IMR-90 (cell line): ENCODE measurements at regions not wholly inside any gene's neighbourhood (a gene's known extent, or its start where the extent isn't known, plus 50 kb on each side); places are given as distances from the start of the nearest gene placed in this dataset.

Source experiments
- ATAC-seq: fragments of 200-7000 bp; cut with Tn5 transposase; 2 replicates; pipeline ENCODE4 v1.9.1; 2020; ENCODE audit warnings: low read depth, mild to moderate bottlenecking, moderate library complexity
- BruUV-seq: library from RNA; stranded (reverse); fragments of 400-500 nt; replicated peaks from 2 replicates; lab custom pipeline; 2021; lab: Mats Ljungman, UMichigan
- CTCF ChIA-PET: fragments of 300-600 bp; formaldehyde crosslinking; extraction: SDS; loops from one replicate; lab custom pipeline; 2021; ENCODE audit warnings: antibody characterized with exemption; lab: Yijun Ruan, JAX
- POLR2A ChIA-PET: fragments of 300-600 bp; sonication (Branson Sonifier 250); formaldehyde crosslinking; loops from one replicate; lab custom pipeline; 2022; ENCODE audit warnings: antibody characterized with exemption; ENCODE audit not compliant: unreplicated experiment; lab: Charles Lee
- DNase-seq: peaks from one replicate; pipeline ENCODE4 v3.0.0; 2013
- H2AFZ ChIP-seq: replicated peaks from 2 replicates; pipeline ENCODE3; 2013; ENCODE audit warnings: low read length, mild to moderate bottlenecking; ENCODE audit not compliant: poor library complexity
- H2AK5ac ChIP-seq: 2 replicates; pipeline ENCODE4 v1.6.1; 2013; ENCODE audit warnings: low read depth, low read length, inconsistent platforms
- H2AK9ac ChIP-seq: replicated peaks from 2 replicates; pipeline ENCODE3; 2013; ENCODE audit warnings: mild to moderate bottlenecking, low read depth, low read length, moderate library complexity; ENCODE audit not compliant: poor library complexity
- H2BK120ac ChIP-seq: 2 replicates; pipeline ENCODE4 v1.6.1; 2013; ENCODE audit warnings: low read depth, low read length, inconsistent platforms
- H2BK15ac ChIP-seq: 3 replicates; pipeline ENCODE4 v1.6.1; 2013; ENCODE audit warnings: low read depth, low read length, inconsistent platforms
- H2BK20ac ChIP-seq: 2 replicates; pipeline ENCODE4 v1.6.1; 2013; ENCODE audit warnings: low read depth, mild to moderate bottlenecking, inconsistent platforms, low read length, moderate library complexity
- H2BK5ac ChIP-seq: 2 replicates; pipeline ENCODE4 v1.6.1; 2013; ENCODE audit warnings: mild to moderate bottlenecking, low read depth, low read length, inconsistent platforms; ENCODE audit not compliant: poor library complexity, severe bottlenecking
- H3K14ac ChIP-seq: replicated peaks from 2 replicates; pipeline ENCODE4 v1.6.1; 2013; ENCODE audit warnings: low read depth, low read length, inconsistent platforms
- H3K18ac ChIP-seq: 2 replicates; pipeline ENCODE4 v1.6.1; 2013; ENCODE audit warnings: low read depth, low read length, control low read depth
- H3K23ac ChIP-seq: 2 replicates; pipeline ENCODE4 v1.6.1; 2013; ENCODE audit warnings: low read depth, low read length, inconsistent platforms
- H3K27ac ChIP-seq: 2 replicates; pipeline ENCODE4 v1.5.1; 2013; ENCODE audit warnings: mild to moderate bottlenecking, control low read depth, low read length; ENCODE audit not compliant: insufficient read depth
- H3K27me3 ChIP-seq: 2 replicates; pipeline ENCODE4 v1.6.1; 2013; ENCODE audit warnings: low read length; ENCODE audit not compliant: control insufficient read depth, insufficient read depth
- H3K36me3 ChIP-seq: 2 replicates; pipeline ENCODE4 v1.6.1; 2013; ENCODE audit warnings: low read length, mixed read lengths; ENCODE audit not compliant: control insufficient read depth, insufficient read depth
- H3K4ac ChIP-seq: 2 replicates; pipeline ENCODE4 v1.6.1; 2013; ENCODE audit warnings: low read depth, low read length, inconsistent platforms
- H3K4me1 ChIP-seq: 2 replicates; pipeline ENCODE4 v1.6.1; 2013; ENCODE audit warnings: low read length, mixed read lengths; ENCODE audit not compliant: control insufficient read depth, insufficient read depth
- H3K4me2 ChIP-seq: 2 replicates; pipeline ENCODE4 v1.6.1; 2013; ENCODE audit warnings: low read depth, mild to moderate bottlenecking, control low read depth, low read length, moderate library complexity
- H3K4me3 ChIP-seq: 2 replicates; pipeline ENCODE4 v1.5.1; 2013; ENCODE audit warnings: low read depth, mild to moderate bottlenecking, control low read depth, low read length, moderate library complexity; ENCODE audit not compliant: insufficient read depth
- H3K56ac ChIP-seq: 2 replicates; pipeline ENCODE4 v1.6.1; 2013; ENCODE audit warnings: low read length, inconsistent platforms; ENCODE audit not compliant: insufficient read depth; ENCODE audit errors: extremely low read depth
- H3K79me1 ChIP-seq, 2 experiments: 2 replicates each; pipeline ENCODE4 v1.6.1; 2013; ENCODE audit warnings: low read length in 2 of 2, inconsistent platforms in 1 of 2, low read depth in 1 of 2
- H3K9ac ChIP-seq: 2 replicates; pipeline ENCODE4 v1.6.1; 2013; ENCODE audit warnings: low read depth, low read length, control low read depth
- H3K9me1 ChIP-seq: 2 replicates; pipeline ENCODE4 v1.6.1; 2013; ENCODE audit warnings: low read length, inconsistent platforms; ENCODE audit not compliant: insufficient read depth
- H3K9me3 ChIP-seq: 2 replicates; pipeline ENCODE4 v1.6.1; 2013; ENCODE audit warnings: low read length; ENCODE audit not compliant: control insufficient read depth, insufficient read depth
- H4K20me1 ChIP-seq: 2 replicates; pipeline ENCODE4 v1.6.1; 2013; ENCODE audit warnings: low read length, inconsistent platforms; ENCODE audit not compliant: insufficient read depth
- H4K5ac ChIP-seq: 2 replicates; pipeline ENCODE4 v1.6.1; 2013; ENCODE audit warnings: mild to moderate bottlenecking, low read depth, low read length, control low read depth
- H4K8ac ChIP-seq, 2 experiments: 2 replicates each; pipeline ENCODE4 v1.6.1; 2013; ENCODE audit warnings: low read depth in 2 of 2, low read length in 2 of 2, control low read depth in 1 of 2, inconsistent platforms in 1 of 2
- H4K91ac ChIP-seq: 2 replicates; pipeline ENCODE4 v1.6.1; 2013; ENCODE audit warnings: low read depth, low read length, inconsistent platforms; ENCODE audit not compliant: insufficient read depth
- FOS ChIP-seq: fragments of 150-350 bp; IDR thresholded peaks from 2 replicates; pipeline ENCODE4 v1.6.1; 2016; ENCODE audit warnings: low read depth, low read length
- MAFK ChIP-seq: IDR thresholded peaks from 2 replicates; pipeline ENCODE4 v1.6.1; 2012; ENCODE audit warnings: low read depth, low read length, improper control_type of control experiment
- MAZ ChIP-seq: IDR thresholded peaks from 2 replicates; pipeline ENCODE4 v1.6.1; 2012; ENCODE audit warnings: low read depth, mild to moderate bottlenecking, low read length, improper control_type of control experiment, moderate library complexity, borderline replicate concordance
- RFX5 ChIP-seq: IDR thresholded peaks from 2 replicates; pipeline ENCODE4 v1.8.0; 2012; ENCODE audit warnings: low read depth, mild to moderate bottlenecking, low read length, moderate library complexity
- WGBS, 2 experiments: methylation state at CpG; one replicate each; pipeline versions ENCODE4 v1.1.5 to v1.1.7; 2013; ENCODE audit warnings: missing lambda C conversion rate in 2 of 2; ENCODE audit not compliant: insufficient read length in 1 of 2; ENCODE audit errors: extremely low coverage in 2 of 2; 5-methylcytosine and 5-hydroxymethylcytosine counted together
- dilution Hi-C: fragments of 300-500 bp; cut with HindIII; formaldehyde crosslinking; loops from one replicate; pipeline ENCODE4 v1.14.3; 2018; ENCODE audit warnings: low sequenced_read_pairs; ENCODE audit not compliant: unreplicated experiment
- in situ Hi-C: fragments of 300-500 bp; cut with MboI; formaldehyde crosslinking; loops from 3 replicates; pipeline ENCODE4 v1.14.3; 2019; ENCODE audit warnings: low sequenced_read_pairs, inconsistent platforms, mixed read lengths
- intact Hi-C: fragments of 100-400 bp; cut with micrococcal nuclease; formaldehyde crosslinking; loops from 2 replicates; pipeline ENCODE4 v1.10.0; 2022
- TF ChIP-seq, protein P1 (sequence below): conservative IDR thresholded peaks from 2 replicates; pipeline ENCODE4 v1.5.1; 2012; ENCODE audit warnings: mild to moderate bottlenecking, low read depth, low read length, improper control_type of control experiment
- TF ChIP-seq, protein P2 (sequence below): fragments of 150-350 bp; IDR thresholded peaks from 2 replicates; pipeline ENCODE4 v1.6.1; 2017; ENCODE audit warnings: mild to moderate bottlenecking, antibody characterized with exemption, low read length, low read depth

DNA sequence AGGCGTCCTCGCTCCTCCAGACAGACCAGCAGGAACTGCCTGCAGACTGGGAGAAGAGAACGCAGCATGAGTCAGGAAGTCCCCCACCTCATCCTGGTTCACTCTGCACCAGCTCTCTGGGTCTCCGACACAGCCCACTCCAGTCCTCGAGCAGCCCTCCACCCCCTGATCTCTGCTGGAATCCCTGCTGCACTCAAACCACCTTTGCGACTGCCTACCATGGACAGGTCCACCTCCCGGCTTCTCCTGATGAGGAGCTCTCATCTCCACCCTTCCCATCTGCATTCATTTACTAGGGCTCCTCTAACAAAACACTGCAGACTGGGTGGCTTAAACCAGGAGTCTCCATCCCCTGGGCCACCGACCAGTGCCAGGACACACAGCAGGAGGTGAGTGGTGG is 202.3 kb upstream of the IGF1R start:
- Histone ChIP-seq H3K4me3 (no peak overlapping the region), H3K27me3 (peaks cover 15% of the 10 kb centered on the region), H4K91ac (no peak overlapping the region), H3K23ac (no peak overlapping the region), H4K20me1 (no peaks in the 10 kb centered on the region), H4K8ac (no peak overlapping the region), H3K27ac (no peak overlapping the region), H3K14ac (no peak overlapping the region), H3K4me1 (no peaks in the 10 kb centered on the region), H2BK15ac (no peak overlapping the region), H2BK120ac (no peak overlapping the region), H2AFZ (no peak overlapping the region), H3K9me1 (no peaks in the 10 kb centered on the region), H4K5ac (no peak overlapping the region), H2BK5ac (no peak overlapping the region), H3K9me3 (no peaks in the 10 kb centered on the region), H3K4ac (no peak overlapping the region), H3K56ac (no peak overlapping the region), H2BK20ac (no peak overlapping the region), H3K18ac (no peak overlapping the region), H3K36me3 (no peaks in the 10 kb centered on the region), H3K9ac (no peak overlapping the region), H3K4me2 (no peak overlapping the region), H2AK5ac (no peak overlapping the region), H2AK9ac (no peak overlapping the region), H3K79me1 (no peaks in the 10 kb centered on the region)
- intact Hi-C loops (loop anchor here (10.0 kb wide), 1 partner anchor 329 kb away; no protein-coding TSS in a partner anchor), dilution Hi-C loops (no loop called here), in situ Hi-C loops (loop anchor here (10.0 to 25.0 kb wide), 3 partner anchors 439 to 766 kb away; no protein-coding TSS in a partner anchor)
- WGBS, 2 experiments, result 80% methylated on average over 2 of the region's 8 CpGs; no CpG with 5 or more reads in 1 of the 2 experiments
- ChIA-PET CTCF (no interaction called here), POLR2A (no interaction called here)
- TF ChIP-seq, protein P1, sequence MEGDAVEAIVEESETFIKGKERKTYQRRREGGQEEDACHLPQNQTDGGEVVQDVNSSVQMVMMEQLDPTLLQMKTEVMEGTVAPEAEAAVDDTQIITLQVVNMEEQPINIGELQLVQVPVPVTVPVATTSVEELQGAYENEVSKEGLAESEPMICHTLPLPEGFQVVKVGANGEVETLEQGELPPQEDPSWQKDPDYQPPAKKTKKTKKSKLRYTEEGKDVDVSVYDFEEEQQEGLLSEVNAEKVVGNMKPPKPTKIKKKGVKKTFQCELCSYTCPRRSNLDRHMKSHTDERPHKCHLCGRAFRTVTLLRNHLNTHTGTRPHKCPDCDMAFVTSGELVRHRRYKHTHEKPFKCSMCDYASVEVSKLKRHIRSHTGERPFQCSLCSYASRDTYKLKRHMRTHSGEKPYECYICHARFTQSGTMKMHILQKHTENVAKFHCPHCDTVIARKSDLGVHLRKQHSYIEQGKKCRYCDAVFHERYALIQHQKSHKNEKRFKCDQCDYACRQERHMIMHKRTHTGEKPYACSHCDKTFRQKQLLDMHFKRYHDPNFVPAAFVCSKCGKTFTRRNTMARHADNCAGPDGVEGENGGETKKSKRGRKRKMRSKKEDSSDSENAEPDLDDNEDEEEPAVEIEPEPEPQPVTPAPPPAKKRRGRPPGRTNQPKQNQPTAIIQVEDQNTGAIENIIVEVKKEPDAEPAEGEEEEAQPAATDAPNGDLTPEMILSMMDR, result no peak
- no peak for TF ChIP-seq RFX5
- TF ChIP-seq MAZ, result no peak
- TF ChIP-seq MAFK, result no peak
- TF ChIP-seq, protein P2, sequence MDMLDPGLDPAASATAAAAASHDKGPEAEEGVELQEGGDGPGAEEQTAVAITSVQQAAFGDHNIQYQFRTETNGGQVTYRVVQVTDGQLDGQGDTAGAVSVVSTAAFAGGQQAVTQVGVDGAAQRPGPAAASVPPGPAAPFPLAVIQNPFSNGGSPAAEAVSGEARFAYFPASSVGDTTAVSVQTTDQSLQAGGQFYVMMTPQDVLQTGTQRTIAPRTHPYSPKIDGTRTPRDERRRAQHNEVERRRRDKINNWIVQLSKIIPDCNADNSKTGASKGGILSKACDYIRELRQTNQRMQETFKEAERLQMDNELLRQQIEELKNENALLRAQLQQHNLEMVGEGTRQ, result no peak
- TF ChIP-seq FOS, result no peak
- no peak for DNase-seq
- ATAC-seq, result no peak
- no TSS peak for BruUV-seq
